GM18517 (cell line): ENCODE measurements at regions not wholly inside any gene's neighbourhood (a gene's known extent, or its start where the extent isn't known, plus 50 kb on each side); places are given as distances from the start of the nearest gene placed in this dataset.

Source experiments
- ATAC-seq: cut with Tn5 transposase; IDR thresholded peaks from one replicate; pipeline ENCODE4 v1.9.1; 2021; ENCODE audit warnings: mild to moderate bottlenecking, moderate library complexity; ENCODE audit not compliant: unreplicated experiment

GRCh38 chr2:193712912-193713311 is 1518.2 kb upstream of the TMEFF2 start:
- no peak for ATAC-seq

- no peak for ATAC-seq
Observed at GRCh38 chr2:193703411-193703810, 1508.7 kb upstream of the TMEFF2 start.

- no peak for ATAC-seq
Observed at GRCh38 chr2:193701484-193701883, 1506.8 kb upstream of the TMEFF2 start.

DNA sequence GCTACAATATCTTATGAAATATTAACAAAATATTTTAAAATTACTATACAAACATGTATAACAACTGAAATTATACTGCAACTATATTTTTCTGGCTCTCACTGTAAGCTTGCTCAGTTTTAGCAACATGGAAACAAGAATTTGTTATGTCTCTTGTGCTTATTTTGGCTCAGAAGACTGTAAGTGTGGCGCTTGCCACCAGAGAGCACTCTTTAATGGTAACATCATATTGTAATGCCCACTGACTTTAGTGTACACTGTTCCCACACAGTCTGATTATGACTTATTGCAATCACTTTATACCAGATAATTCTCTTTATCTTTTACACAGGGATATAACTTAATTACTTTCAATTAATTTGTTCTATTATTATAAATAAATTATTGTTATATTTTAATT is 1500.6 kb upstream of the TMEFF2 start:
- peak; percentile 75 for ATAC-seq

- ATAC-seq = no peak
Observed at GRCh38 chr2:193693758-193694157, 1499.0 kb upstream of the TMEFF2 start.

DNA sequence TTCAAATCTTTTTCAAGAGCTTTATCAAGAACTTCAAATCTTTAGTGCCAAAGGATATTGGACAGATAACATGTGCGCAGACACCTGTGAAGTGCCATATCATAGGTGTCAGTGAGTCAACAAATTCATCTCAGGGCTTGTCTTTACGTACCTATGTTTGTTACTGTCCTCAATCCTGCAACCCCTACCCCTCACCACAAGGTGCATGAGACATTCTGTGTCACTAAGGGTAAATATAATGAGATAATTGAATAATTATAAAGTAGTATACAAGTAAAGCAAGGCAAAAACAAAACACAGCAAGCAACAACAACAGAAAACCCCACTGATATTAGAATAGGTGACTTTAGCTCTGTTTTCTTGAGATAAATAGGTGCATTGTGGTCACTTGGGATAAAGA is 1495.8 kb upstream of the TMEFF2 start:
- ATAC-seq = no peak

DNA sequence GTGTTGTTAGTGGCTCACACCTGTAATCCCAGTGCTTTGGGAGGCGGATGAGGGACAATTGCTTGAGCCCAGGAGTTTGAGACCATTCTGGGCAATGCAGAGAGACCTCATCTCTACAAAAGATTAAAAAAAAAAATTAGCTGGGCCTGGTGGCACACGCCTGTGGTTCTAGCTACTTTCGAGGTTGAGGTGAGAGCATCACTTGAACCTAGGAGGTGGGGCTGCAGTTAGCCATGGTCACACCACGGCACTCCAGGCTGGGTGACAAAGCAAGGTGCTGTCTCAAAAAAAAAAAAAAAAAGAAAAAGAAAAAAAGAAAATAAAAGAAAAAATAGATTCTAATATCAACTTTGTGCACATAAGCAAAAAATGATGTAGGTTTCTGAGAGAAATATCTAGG is 1492.5 kb upstream of the TMEFF2 start:
- no peak for ATAC-seq

GRCh38 chr2:193679847-193680246 is 1485.1 kb upstream of the TMEFF2 start:
- no peak for ATAC-seq

GRCh38 chr2:193670478-193670877 is 1475.7 kb upstream of the TMEFF2 start:
- no peak for ATAC-seq

GRCh38 chr2:193668557-193669323 is 1474.0 kb upstream of the TMEFF2 start:
- ATAC-seq = peak; percentile 80

DNA sequence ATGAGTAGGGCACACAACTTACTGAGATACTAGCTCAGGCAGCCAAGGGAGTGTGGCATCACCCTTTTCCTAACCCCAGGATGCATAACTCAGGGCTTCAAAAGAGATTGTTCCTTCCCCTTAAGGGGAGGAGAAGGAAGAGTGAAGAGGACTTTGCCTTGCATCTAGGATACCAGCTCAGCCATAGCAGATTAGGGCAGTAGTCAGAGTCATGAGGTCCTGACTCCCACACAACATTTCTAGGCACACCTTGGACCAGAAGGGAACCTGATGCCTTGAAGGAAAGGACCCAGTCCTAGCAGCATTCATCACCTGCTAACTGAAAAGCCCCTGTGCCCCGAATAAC is 1433.2 kb upstream of the TMEFF2 start:
- no peak for ATAC-seq

DNA sequence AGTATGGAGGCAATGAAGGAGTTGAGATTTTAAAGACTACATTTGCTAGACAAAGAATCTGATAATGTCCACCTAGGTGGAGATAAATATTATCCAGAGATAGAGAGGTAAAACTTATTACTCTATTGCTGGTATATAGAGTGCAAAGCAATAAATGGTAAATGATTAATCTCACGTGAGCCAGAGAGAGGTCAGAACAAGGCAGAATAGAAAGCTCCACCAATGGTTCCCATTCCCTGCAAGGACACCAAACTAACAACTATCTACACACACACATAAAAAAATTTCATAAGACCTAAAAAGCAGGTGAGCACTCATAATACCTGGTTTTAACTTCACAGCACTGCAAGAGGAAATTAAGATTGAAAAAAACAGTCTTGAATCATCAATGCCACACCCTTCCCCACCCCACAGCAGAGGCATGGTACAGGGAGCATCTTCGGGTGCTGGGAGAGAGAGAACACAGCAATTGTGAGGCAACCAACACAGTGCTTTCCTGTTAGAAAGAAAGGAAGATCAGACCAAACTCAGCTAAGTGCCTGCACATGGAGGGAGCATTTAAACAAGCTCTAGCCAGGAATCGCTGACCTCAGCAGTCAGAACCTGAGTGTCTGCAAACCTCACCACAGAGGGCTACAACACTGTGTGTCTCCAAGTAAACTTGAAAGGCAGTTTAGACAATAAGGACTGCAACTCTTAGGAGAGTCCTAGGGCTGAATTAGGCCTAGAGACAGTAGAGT is 1432.6 kb upstream of the TMEFF2 start:
- no peak for ATAC-seq

DNA sequence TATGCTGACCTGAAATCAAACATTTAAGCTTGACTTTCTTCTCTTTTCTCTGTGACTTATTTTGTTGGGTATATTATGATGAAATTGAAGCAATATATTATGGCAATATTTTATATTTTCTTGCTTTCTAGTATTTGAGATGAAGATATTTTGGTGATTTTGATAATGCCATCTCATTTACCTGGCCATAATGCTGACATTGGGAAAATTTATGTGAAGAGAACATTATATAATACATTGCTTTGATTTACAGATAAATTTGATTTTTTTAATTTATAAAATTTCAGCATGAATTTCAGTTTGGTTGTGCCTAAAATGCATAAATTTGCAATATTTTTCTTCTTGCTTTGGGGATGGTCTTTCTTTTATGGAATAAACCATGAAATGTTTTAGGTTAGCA is 1413.7 kb upstream of the TMEFF2 start:
- no peak for ATAC-seq

GRCh38 chr2:193590831-193591230 is 1396.1 kb upstream of the TMEFF2 start:
- no peak for ATAC-seq

DNA sequence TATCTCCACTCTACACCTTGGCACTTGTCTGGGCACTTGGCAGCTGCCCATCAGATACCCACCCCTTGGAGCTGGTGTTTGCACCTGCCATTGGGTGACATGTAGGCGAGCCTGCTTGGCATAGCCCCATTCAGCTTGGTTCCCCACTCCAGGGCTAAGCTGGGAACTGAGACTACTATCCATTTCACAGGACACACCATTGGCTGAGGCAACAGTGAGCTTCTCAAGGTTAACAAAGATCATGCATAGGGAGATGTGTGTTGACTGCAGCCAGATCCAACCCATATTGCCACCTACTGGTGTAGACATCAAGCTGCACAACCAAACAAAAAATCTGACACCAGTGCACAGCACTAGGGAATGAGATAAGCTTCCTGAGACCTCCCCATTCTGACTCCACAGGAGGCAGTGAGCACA is 1389.8 kb upstream of the TMEFF2 start:
- ATAC-seq = peak; percentile 92

DNA sequence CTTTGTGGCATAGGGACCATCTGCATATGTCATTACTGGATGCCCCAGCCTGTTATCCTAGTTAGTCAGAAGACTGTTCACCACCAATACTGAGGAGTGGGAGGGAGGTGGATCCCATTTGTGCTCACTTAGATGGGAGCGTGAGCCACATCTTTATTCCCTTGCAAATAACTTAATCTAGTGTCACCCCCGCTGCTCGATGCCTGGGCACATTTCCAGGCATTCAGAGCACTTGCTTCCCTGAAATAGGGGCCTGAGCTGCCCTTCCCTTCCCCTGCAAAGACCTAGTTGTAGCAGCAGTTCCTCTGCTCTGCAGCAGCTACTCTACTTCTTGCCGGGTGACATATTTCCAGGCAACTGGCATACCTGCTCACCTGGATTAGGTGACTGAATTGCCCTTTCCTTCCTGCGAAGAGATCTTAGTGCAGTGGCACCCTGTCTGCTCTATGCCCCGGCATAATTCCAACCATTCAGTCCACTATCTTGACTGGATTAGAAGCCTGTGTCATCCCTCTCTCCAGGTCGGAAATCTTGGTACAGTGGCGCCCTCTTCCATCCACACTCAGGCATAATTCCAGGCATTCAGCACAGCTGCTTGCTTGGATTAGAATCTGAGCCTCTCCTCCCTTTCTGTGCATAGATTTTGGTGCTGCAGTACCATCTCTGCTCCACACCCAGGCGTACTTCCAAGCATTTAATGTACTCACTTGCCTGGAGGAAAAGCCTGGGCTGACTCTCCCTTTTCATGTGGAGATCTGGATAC is 1389.1 kb upstream of the TMEFF2 start:
- ATAC-seq = no peak

- ATAC-seq = no peak
Observed at GRCh38 chr2:193581807-193582206, 1387.1 kb upstream of the TMEFF2 start.

GRCh38 chr2:193580176-193580950 is 1385.6 kb upstream of the TMEFF2 start:
- ATAC-seq = no peak

- ATAC-seq = no peak
Observed at GRCh38 chr2:193566886-193567285, 1372.2 kb upstream of the TMEFF2 start.

GRCh38 chr2:193566276-193566675 is 1371.5 kb upstream of the TMEFF2 start:
- no peak for ATAC-seq

- no peak for ATAC-seq
Observed at GRCh38 chr2:193562031-193562430, 1367.3 kb upstream of the TMEFF2 start.
